SU-DHL-6 (cell line): ENCODE measurements at regions not wholly inside any gene's neighbourhood (a gene's known extent, or its start where the extent isn't known, plus 50 kb on each side); places are given as distances from the start of the nearest gene placed in this dataset.

Experiments
- H2AFZ ChIP-seq: fragments of 200-600 bp; sonication (generic); 2 replicates; pipeline ENCODE4 v1.6.1; 2014; ENCODE audit warnings: low read depth, mild to moderate bottlenecking, moderate library complexity, mixed read lengths, antibody characterized with exemption, low read length; ENCODE audit not compliant: severe bottlenecking
- H3F3A ChIP-seq: fragments of 200-600 bp; shearing (Covaris generic); 2 replicates; pipeline ENCODE4 v1.6.0; 2016; ENCODE audit warnings: antibody characterized with exemption, mild to moderate bottlenecking; ENCODE audit not compliant: insufficient read depth
- H3K27ac ChIP-seq: fragments of 200-600 bp; sonication (generic); 2 replicates; pipeline ENCODE4 v1.5.1; 2016; ENCODE audit warnings: low read depth, mild to moderate bottlenecking, low read length, moderate library complexity, mixed read lengths
- H3K27me3 ChIP-seq: fragments of 200-600 bp; sonication (generic), shearing (Covaris generic); 2 replicates; pipeline ENCODE4 v1.6.0; 2014; ENCODE audit warnings: mild to moderate bottlenecking, low read length
- H3K36me3 ChIP-seq: fragments of 200-600 bp; sonication (generic); 2 replicates; pipeline ENCODE4 v1.6.1; 2014; ENCODE audit warnings: mild to moderate bottlenecking, low read length, mixed read lengths
- H3K4me2 ChIP-seq: fragments of 300-600, 200-600 bp; shearing (Covaris generic), sonication (generic); 2 replicates; pipeline ENCODE4 v1.6.0; 2014; ENCODE audit warnings: low read length, low read depth, mild to moderate bottlenecking; ENCODE audit not compliant: poor library complexity, severe bottlenecking
- H3K4me3 ChIP-seq: fragments of 200-600 bp; sonication (generic); 2 replicates; pipeline ENCODE4 v1.5.1; 2014; ENCODE audit warnings: antibody characterized with exemption, low read length, mild to moderate bottlenecking, mixed read lengths; ENCODE audit not compliant: insufficient read depth, poor library complexity, severe bottlenecking
- H3K79me2 ChIP-seq: fragments of 200-600 bp; sonication (generic); 2 replicates; pipeline ENCODE4 v1.6.1; 2014; ENCODE audit warnings: mild to moderate bottlenecking, low read length, moderate library complexity; ENCODE audit not compliant: insufficient read depth
- H3K9ac ChIP-seq: fragments of 200-600 bp; sonication (generic); 2 replicates; pipeline ENCODE4 v1.7.0; 2014; ENCODE audit warnings: mild to moderate bottlenecking, low read length
- H3K9me2 ChIP-seq: fragments of 200-600 bp; sonication (generic); replicated peaks from 2 replicates; pipeline ENCODE4 v1.6.1; 2014; ENCODE audit warnings: low read length; ENCODE audit not compliant: insufficient read depth
- H3K9me3 ChIP-seq: fragments of 200-600 bp; sonication (generic); 2 replicates; pipeline ENCODE4 v1.6.1; 2014; ENCODE audit warnings: low read length, mixed read lengths; ENCODE audit not compliant: insufficient read depth
- H4K20me1 ChIP-seq: fragments of 200-600 bp; sonication (generic); 2 replicates; pipeline ENCODE4 v1.6.1; 2014; ENCODE audit warnings: low read depth, mild to moderate bottlenecking, antibody characterized with exemption, low read length, moderate library complexity, mixed read lengths
- EZH2phosphoT487 ChIP-seq: fragments of 200-600 bp; sonication (generic), shearing (Covaris generic); conservative IDR thresholded peaks from 2 replicates; pipeline ENCODE4 v1.6.1; 2018; ENCODE audit warnings: mild to moderate bottlenecking, antibody characterized with exemption, low read length, moderate library complexity, mixed read lengths
- TF ChIP-seq, protein P1 (sequence below): fragments of 200-600 bp; sonication (generic); IDR thresholded peaks from one replicate; pipeline ENCODE4 v1.5.1; 2017; ENCODE audit warnings: antibody characterized with exemption, mild to moderate bottlenecking, low read length, moderate library complexity; ENCODE audit not compliant: insufficient read depth, poor library complexity, severe bottlenecking

DNA sequence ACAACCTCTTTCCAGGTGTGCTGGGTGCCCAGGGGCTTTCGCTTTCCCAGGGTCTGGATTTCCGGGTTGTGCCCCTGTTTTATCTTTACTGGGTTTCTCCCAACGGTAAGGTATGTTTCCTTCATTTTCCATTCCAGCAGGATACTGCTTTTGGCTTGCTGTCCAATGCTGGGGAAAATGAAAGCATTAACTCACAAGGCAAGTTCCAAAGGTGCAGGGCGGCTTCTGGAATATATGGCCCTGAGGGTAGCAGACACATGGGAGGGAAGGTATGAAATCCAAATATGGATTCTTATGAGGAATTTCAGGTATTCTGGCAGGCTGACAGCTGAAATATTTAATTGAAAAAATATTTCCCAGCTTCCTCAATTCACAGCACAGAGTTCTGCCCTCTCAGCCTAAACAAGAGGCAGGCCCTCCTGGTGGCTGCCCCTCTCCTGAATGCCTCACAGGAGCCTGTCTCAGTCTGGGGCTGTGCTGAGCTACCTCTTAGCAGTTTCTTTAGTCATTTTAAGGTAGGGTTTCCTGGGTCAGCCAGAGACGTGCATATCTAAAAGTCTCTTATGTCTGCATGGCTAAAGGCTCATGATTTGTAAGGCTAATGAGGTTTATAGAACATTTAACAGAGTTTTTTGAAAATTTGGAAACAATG, 318.6 kb upstream of the B3GAT1 start:
- no peak for TF ChIP-seq EZH2phosphoT487
- H3F3A ChIP-seq: no peaks in the 10 kb centered on the region
- no peak overlapping the region for H2AFZ ChIP-seq
- no peaks in the 10 kb centered on the region for H3K27me3 ChIP-seq
- H3K27ac ChIP-seq: no peak overlapping the region
- no peak overlapping the region for H3K4me3 ChIP-seq
- no peak overlapping the region for H3K4me2 ChIP-seq
- H3K79me2 ChIP-seq: no peaks in the 10 kb centered on the region
- H4K20me1 ChIP-seq: no peaks in the 10 kb centered on the region
- no peaks in the 10 kb centered on the region for H3K9me3 ChIP-seq
- no peaks in the 10 kb centered on the region for H3K36me3 ChIP-seq
- no peaks in the 10 kb centered on the region for H3K9me2 ChIP-seq
- no peak overlapping the region for H3K9ac ChIP-seq

DNA sequence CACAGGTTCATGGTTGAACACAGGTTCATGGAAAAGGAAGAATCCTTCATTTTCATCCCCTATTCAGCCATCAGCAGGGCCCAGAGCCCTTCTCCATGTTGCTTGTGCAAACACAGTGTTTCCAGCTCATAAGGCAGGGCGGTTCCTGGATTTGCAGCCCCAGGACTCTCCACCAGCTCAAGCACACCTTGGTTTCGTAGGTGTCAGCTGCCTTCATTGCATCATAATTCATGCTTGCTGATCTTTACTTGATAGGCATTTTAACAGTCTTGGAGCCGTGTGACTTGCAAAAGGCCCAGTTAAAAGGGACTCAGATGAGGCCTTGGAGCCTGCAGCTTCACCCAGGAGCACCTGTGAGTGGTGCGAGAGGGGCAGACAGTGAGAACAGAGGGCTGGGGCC, 318.1 kb upstream of the B3GAT1 start:
- no peak overlapping the region for H3K9ac ChIP-seq
- no peaks in the 10 kb centered on the region for H3K27me3 ChIP-seq

DNA sequence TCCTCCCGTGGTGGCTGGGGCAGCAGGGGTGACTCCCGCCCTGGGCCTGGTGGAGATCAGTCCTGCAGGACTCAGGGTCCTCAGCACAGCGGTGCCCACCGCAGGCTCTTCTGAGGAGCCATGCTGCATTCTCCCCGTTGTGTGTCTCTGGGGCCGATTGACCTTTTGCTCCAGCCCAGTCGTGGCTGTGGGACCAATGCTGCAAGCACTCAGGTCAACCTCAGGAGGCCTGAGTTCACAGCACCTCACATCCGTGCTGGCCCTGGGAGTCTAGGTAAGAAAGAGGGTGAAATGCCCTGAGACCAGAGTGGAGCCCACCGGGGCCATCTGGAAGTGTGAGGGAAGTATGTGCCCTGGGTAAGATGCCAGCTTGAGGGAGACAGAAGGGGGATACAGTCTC, 316.1 kb upstream of the B3GAT1 start:
- Histone ChIP-seq H3K4me2 (no peak overlapping the region), H3K9me3 (no peaks in the 10 kb centered on the region), H3K4me3 (no peak overlapping the region), H4K20me1 (no peaks in the 10 kb centered on the region), H3K27ac (no peak overlapping the region), H3K9ac (no peak overlapping the region), H3K79me2 (no peaks in the 10 kb centered on the region), H2AFZ (no peak overlapping the region), H3F3A (no peaks in the 10 kb centered on the region), H3K36me3 (no peaks in the 10 kb centered on the region), H3K9me2 (no peaks in the 10 kb centered on the region), H3K27me3 (no peaks in the 10 kb centered on the region)
- TF ChIP-seq, protein P1, sequence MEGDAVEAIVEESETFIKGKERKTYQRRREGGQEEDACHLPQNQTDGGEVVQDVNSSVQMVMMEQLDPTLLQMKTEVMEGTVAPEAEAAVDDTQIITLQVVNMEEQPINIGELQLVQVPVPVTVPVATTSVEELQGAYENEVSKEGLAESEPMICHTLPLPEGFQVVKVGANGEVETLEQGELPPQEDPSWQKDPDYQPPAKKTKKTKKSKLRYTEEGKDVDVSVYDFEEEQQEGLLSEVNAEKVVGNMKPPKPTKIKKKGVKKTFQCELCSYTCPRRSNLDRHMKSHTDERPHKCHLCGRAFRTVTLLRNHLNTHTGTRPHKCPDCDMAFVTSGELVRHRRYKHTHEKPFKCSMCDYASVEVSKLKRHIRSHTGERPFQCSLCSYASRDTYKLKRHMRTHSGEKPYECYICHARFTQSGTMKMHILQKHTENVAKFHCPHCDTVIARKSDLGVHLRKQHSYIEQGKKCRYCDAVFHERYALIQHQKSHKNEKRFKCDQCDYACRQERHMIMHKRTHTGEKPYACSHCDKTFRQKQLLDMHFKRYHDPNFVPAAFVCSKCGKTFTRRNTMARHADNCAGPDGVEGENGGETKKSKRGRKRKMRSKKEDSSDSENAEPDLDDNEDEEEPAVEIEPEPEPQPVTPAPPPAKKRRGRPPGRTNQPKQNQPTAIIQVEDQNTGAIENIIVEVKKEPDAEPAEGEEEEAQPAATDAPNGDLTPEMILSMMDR: no peak
- no peak for TF ChIP-seq EZH2phosphoT487

More for the DNA sequence above, 318.1 kb upstream of the B3GAT1 start:
- no peaks in the 10 kb centered on the region for H4K20me1 ChIP-seq
- H3K9me3 ChIP-seq: no peaks in the 10 kb centered on the region
- no peaks in the 10 kb centered on the region for H3K79me2 ChIP-seq
- H2AFZ ChIP-seq: no peak overlapping the region
- H3K27ac ChIP-seq: no peak overlapping the region
- H3K36me3 ChIP-seq: no peaks in the 10 kb centered on the region
- no peaks in the 10 kb centered on the region for H3K9me2 ChIP-seq
- H3K4me2 ChIP-seq: no peak overlapping the region
- no peak overlapping the region for H3K4me3 ChIP-seq
- TF ChIP-seq EZH2phosphoT487: no peak
- TF ChIP-seq, protein P1: no peak
- no peaks in the 10 kb centered on the region for H3F3A ChIP-seq

DNA sequence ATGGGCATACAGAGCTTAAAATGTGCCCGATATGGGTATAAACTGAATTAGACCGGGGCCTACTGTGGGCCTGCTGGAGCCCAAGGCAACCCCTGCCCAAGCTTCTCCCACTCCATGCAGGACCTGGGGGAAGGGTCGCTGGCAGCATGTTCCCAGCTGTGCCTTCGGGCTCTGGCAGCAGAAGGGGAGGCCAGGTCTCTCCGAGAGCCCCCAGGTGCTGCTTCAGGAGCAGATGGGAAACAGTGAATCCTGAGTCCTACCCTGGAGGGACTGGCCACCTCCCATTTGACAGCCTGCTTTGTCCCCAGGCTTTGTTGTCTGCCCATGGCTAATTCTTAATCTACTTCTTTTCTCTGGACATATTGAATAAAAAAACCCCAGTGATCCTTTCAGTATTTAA, 315.6 kb upstream of the B3GAT1 start:
- H3F3A ChIP-seq: no peaks in the 10 kb centered on the region
- no peaks in the 10 kb centered on the region for H3K36me3 ChIP-seq
- H3K27me3 ChIP-seq: no peaks in the 10 kb centered on the region
- H3K27ac ChIP-seq: no peak overlapping the region
- H3K9ac ChIP-seq: no peak overlapping the region
- no peaks in the 10 kb centered on the region for H4K20me1 ChIP-seq
- H3K79me2 ChIP-seq: no peaks in the 10 kb centered on the region
- H2AFZ ChIP-seq: no peak overlapping the region
- no peak overlapping the region for H3K4me2 ChIP-seq
- TF ChIP-seq, protein P1: no peak
- TF ChIP-seq EZH2phosphoT487: no peak
- no peak overlapping the region for H3K4me3 ChIP-seq
- no peaks in the 10 kb centered on the region for H3K9me3 ChIP-seq
- H3K9me2 ChIP-seq: no peaks in the 10 kb centered on the region
